HG03025 (cell line): ENCODE measurements at regions not wholly inside any gene's neighbourhood (a gene's known extent, or its start where the extent isn't known, plus 50 kb on each side); places are given as distances from the start of the nearest gene placed in this dataset.

Experiments
- ATAC-seq: cut with Tn5 transposase; IDR thresholded peaks from one replicate; pipeline ENCODE4 v1.9.1; 2021; ENCODE audit warnings: mild to moderate bottlenecking, moderate library complexity; ENCODE audit not compliant: unreplicated experiment, low FRiP score

DNA sequence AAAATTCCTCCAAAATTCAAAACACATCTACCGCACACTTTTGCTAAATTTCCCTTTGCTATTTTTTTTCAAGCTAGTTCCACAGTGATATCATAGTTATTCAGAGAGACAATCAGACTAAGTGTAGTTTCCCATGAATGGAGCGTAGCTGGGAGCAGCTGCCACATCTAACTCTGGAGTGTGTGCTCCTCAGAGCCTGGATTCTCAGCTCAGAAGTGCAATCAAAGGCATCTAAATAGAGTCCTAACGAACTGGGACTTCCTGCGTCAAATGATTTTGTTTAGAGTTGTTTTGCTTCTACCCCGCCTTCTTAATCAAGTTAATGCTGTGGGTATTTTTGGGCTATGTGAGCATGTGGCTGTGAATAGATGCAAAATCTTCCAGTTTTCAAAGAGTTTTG, 160.3 kb downstream of the TMEM18 start:
- ATAC-seq = no peak

- ATAC-seq = no peak
Measured at GRCh38 chr2:516131-516530, 161.1 kb downstream of the TMEM18 start.

DNA sequence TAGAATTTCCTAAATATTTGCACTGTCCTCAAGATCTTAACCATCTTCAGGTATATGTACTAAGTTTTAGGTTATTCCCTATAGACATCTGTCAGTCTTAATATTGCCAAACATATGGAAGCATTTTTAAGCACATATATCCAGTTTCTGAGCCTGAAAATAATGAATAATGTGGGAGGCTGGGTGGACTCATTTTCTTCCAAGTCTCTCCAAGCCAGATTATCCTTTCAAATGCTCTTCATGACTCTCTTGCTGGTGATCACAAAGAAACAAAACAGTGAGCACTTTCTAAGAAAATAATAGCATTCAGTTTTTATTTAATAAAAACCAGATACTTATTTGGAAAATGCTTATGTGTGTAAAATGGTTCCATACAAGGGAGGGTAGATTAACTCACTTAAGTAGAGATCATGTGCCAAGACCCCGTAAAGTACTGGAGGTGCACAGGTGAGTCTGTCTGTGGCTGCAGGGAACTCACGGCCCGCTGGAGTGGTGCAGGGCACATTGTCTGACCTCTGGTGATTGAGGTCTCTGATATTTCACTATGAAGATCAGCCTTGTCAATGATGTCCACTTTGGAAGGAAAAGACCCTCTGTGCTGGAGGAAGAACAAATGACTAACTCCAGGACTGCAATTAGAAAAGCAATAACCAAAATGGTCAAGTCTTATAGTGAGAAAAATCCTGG, 161.6 kb downstream of the TMEM18 start:
- no peak for ATAC-seq

- no peak for ATAC-seq
Measured at GRCh38 chr2:513981-514706, 163.1 kb downstream of the TMEM18 start.

GRCh38 chr2:510839-511238, 166.4 kb downstream of the TMEM18 start:
- ATAC-seq = no peak

DNA sequence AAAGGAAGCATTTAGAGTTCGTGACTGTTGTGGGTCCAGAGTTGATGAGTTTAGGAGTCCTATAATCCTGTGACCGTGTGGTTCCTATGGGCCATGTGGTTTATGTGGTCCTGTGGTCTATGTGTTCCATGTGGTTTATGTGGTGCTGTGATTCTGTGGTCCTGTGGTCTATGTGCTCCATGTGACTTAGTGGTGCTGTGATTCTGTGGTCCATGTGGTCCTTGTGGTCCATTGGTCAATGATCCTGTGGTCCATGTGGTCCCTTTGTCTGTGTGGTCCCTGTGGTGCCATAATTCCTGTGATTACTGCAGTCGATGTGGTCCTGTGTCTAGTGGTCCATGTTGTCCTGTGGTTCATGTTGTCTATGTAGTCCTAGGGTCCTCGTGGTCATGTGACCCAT, 167.3 kb downstream of the TMEM18 start:
- ATAC-seq = no peak

GRCh38 chr2:508121-508520, 169.1 kb downstream of the TMEM18 start:
- no peak for ATAC-seq

DNA sequence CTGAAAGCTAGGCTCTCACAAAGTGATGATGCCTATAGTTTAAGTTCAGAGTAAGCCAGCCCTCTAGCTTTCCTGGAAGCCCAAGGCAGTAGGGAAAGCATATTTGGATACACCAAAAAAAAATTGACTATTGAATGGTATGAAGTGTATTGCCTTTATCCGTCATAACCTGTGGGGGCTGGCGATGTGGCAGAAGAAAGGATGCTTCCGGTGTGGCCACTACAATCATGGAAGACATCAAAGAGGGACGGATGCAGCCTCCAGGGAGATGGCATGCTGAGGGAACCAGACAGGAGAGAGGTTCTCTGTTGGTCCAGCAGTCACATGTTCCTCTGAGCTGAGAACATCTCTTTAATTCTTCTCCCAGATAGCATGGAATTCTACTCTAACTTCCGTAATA, 170.3 kb downstream of the TMEM18 start:
- ATAC-seq = no peak

DNA sequence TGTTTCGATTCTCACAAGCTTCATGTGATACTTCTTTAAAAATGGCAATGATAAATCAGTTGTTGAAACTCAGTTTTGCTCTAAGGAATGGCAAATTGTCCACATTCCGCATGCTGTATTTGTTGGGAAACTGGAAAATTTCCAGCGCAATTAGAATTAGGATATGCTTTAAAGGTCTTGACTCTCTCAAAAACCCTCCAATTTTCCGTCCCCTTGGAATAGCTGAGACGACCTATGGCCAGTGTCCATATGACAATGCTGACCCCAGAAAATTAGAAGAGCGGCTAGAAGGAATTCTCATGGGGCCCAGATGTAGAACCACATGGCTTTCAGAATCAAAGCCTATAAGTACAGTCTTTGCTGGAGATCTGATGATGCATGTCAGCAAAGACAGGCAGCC, 170.8 kb downstream of the TMEM18 start:
- ATAC-seq = no peak

GRCh38 chr2:505941-506340, 171.3 kb downstream of the TMEM18 start:
- ATAC-seq = no peak

- no peak for ATAC-seq
Measured at GRCh38 chr2:503288-503999, 173.8 kb downstream of the TMEM18 start.

DNA sequence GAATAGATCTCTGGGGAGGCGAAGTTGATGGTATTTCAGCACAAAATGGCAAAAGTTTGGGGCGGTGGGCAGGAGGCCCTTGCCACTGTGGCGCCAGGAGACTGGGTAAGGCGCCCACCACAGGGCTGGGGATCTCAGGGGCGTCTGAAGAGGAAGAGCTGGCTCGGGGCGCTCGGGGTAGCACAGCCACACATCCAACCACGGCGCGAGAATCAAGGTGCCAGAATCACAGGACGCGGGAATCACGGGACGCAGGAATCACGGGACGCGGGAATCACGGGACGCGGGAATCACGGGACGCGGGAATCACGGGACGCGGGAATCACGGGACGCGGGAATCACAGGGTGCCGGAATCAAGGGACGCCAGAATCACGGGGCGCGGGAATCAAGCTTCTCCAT, 174.4 kb downstream of the TMEM18 start:
- no peak for ATAC-seq

DNA sequence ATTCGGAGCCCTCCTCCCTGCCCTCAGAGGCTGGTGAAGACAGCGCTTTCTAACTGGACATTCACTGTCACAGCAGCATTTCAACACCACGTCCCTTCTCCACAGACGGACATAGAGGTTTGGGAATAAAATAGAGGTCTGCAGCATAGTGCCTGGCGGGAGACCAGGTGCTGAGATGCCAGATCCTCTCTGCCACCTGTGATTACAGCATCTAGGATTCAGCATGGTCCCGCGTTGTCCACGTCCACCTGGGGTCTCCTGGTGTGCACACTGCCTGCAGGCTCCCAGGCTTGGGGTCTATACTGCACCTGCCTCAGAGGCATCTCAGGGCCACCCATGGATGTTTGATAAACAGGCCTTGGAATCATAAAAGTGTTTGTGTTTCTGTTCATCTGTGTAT, 175.5 kb downstream of the TMEM18 start:
- no peak for ATAC-seq

DNA sequence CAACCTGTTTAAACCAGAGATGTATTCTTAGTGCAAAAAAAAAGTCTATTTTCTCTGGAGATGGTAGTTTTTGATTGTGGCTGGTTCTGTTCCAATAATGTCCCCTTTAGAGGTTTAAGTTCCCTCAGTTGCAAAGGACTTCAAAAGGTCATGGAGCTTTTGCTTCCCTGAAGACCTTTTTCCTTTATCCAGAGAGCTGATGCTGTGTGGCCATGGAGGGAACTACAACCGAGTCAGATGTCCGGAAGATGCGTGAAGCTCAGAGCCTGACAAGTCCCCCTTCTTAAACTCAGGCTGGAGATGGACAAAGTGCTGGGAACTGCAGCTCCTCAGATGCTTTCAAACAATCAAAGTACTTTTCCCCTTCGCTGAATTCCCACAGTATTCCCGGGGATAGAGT, 176.1 kb downstream of the TMEM18 start:
- no peak for ATAC-seq

DNA sequence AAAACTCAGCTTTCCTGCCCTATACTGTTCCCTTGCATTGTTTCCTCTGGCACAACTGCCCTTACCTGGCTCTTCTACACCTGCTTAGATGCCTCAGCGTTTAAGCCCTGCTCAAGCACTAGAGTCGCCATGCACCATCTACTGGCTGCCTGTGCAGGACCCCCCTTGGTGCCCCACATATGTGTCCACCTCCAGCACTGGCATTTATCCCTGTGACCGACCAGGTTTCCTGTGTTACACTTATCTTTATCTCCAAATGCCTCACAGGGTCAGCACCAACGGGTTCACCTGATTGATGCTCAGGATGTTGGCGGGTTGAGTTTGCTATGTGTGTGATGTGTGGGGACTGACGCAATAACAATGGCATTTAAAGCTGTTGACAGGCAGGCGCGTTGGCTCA, 177.5 kb downstream of the TMEM18 start:
- ATAC-seq = no peak

DNA sequence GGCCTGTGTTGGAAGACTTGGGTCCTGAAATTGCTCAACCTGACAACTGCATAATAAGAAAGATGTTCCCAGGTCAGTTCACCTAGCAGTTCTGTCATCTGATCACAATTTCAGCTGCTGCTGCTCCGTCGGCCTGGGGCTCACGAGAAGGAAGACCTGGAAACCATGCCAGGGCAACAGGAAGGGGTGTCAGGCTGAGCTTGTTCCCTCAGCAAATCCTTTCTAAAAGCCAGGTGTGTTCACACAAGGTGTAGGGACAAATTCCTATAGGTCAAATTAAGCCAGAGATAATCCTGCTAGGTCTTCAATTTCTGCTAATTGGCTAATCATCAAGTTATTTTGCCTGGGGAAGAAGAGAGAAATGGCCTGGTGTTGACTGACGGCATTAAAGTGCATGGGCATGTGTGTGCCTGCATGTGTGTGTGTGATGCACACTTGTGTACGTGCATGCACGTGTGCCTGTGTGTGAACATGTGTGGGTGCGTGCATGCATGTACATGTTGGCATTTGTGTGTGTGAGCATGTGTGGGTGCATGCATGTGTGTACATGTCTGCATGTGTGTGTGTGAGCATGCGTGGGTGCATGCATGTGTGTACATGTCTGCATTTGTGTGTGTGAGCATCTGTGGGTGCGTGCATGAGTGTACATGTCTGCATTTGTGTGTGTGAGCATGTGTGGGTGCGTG, 178.6 kb downstream of the TMEM18 start:
- no peak for ATAC-seq

GRCh38 chr2:497770-498492, 179.3 kb downstream of the TMEM18 start:
- no peak for ATAC-seq

DNA sequence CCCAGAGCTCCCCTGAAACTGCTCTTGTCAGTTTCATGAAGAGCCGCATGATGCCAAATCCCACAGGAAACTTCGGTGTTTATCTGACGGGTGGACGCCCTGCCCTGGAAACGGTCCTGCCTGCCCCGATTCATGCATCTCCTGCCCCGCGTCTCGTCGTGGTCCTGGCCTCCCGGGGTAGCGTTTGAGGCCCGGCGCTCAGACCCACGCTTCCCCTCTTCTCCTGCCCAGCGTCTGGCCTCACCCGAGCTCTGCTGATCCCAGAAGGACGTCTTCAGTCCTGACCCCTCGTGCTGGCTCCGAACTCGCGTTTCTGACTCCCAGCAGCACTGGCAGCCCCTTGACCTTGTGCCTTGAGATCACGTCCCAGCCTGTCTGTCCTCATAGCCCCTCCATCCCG, 180.5 kb downstream of the TMEM18 start:
- no peak for ATAC-seq

DNA sequence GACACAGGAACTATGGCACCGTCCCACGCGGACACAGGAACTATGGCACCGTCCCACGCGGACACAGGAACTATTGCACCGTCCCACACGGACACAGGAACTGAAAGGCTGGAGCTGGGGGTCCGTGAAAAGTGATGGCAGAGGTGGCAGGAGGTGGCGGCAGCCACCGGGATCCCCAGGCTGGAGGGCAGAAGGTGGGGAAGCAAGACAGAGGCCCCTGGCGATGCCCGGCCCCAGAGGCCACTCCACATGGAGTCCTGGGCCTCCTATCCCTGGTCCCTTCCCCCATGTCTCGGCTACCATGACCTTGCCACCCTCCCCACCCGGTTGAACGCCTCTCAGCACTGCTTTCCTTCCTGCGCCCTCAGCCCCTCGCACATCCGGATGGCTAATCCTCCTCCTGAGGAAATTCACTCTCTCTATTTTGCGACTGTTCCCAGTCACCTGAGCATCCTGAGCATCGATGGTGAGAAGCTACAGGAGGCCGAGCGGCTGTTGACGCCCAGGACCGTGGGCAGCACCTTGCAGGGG, 181.4 kb downstream of the TMEM18 start:
- no peak for ATAC-seq

- ATAC-seq = no peak
Measured at GRCh38 chr2:494853-495252, 182.4 kb downstream of the TMEM18 start.
